PC-3 (cell line): ENCODE measurements at regions not wholly inside any gene's neighbourhood (a gene's known extent, or its start where the extent isn't known, plus 50 kb on each side); places are given as distances from the start of the nearest gene placed in this dataset.

Source experiments
- CTCF ChIP-seq: fragments of 300-600 bp; sonication (generic); conservative IDR thresholded peaks from 2 replicates; pipeline ENCODE4 v1.5.1; 2017; ENCODE audit warnings: antibody characterized with exemption, low read depth, mild to moderate bottlenecking, low read length
- EZH2 ChIP-seq: fragments of 300-600 bp; sonication (generic); IDR thresholded peaks from one replicate; pipeline ENCODE4 v1.6.1; 2017; ENCODE audit warnings: antibody characterized with exemption, mild to moderate bottlenecking, low read length; ENCODE audit not compliant: unreplicated experiment
- EZH2phosphoT487 ChIP-seq: fragments of 300-600 bp; sonication (generic); IDR thresholded peaks from 2 replicates; pipeline ENCODE4 v1.6.1; 2018; ENCODE audit warnings: mild to moderate bottlenecking, antibody characterized with exemption, low read length, borderline replicate concordance

GRCh38 chr3:8173892-8174291 is 327.7 kb upstream of the LMCD1 start:
- TF ChIP-seq CTCF (no peak), EZH2 (no peak), EZH2phosphoT487 (no peak)
